ENCODE measurements at regions not wholly inside any gene's neighbourhood (a gene's known extent, or its start where the extent isn't known, plus 50 kb on each side); places are given as distances from the start of the nearest gene placed in this dataset.

- DNase-seq (ENCODE audit: low spot score) = no peak
These were observed 67.8 kb upstream of the ELAC2 start for GRCh38 chr17:13085578-13085977.

- no peak for DNase-seq (ENCODE audit: low spot score)
These were observed 66.6 kb upstream of the ELAC2 start for GRCh38 chr17:13084420-13084819.

- no peak for DNase-seq (ENCODE audit: low spot score)
These were observed 61.0 kb upstream of the ELAC2 start for GRCh38 chr17:13078591-13079385.

- peak; percentile 49 for DNase-seq (ENCODE audit: low spot score)
These were observed 59.1 kb upstream of the ELAC2 start for GRCh38 chr17:13076905-13077304.

- peak; percentile 58 for DNase-seq (ENCODE audit: low spot score)
These were observed 56.2 kb upstream of the ELAC2 start for GRCh38 chr17:13074026-13074425.

- DNase-seq (ENCODE audit: low spot score) = no peak
These were observed 55.2 kb upstream of the ELAC2 start for GRCh38 chr17:13073018-13073417.

- DNase-seq (ENCODE audit: low spot score) = no peak
These were observed 52.9 kb upstream of the ELAC2 start for GRCh38 chr17:13070732-13071131.

- no peak for DNase-seq (ENCODE audit: low spot score)
These were observed 49.9 kb upstream of the ELAC2 start for GRCh38 chr17:13067629-13068303.
